HG02884 (cell line): ENCODE measurements at regions not wholly inside any gene's neighbourhood (a gene's known extent, or its start where the extent isn't known, plus 50 kb on each side); places are given as distances from the start of the nearest gene placed in this dataset.

ENCODE experiments used
- ATAC-seq: cut with Tn5 transposase; IDR thresholded peaks from one replicate; pipeline ENCODE4 v1.9.1; 2021; ENCODE audit warnings: mild to moderate bottlenecking, moderate library complexity; ENCODE audit not compliant: unreplicated experiment

DNA sequence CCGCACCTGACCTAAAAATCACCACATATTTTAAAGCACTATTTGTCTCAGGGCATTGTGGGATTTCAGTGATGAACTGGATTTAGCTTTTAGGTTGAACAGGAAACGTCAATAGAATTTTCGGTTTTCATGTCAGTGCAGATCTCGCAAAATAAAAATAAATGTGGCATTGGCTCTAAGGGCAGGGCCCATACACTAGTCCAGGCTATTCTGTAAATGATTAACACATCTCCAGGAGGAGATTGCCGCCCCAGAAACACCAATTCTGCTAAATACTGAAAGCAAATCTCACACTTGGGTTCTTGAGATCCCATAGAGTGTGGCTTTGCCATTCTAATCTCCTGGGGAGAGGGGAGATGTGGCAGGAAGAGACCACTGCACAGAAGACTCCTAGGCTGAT, 1494.0 kb upstream of the TMEM132C start:
- no peak for ATAC-seq

GRCh38 chr12:126773491-126773890, 1493.5 kb upstream of the TMEM132C start:
- ATAC-seq = no peak

GRCh38 chr12:126776026-126776655, 1490.8 kb upstream of the TMEM132C start:
- ATAC-seq = no peak

DNA sequence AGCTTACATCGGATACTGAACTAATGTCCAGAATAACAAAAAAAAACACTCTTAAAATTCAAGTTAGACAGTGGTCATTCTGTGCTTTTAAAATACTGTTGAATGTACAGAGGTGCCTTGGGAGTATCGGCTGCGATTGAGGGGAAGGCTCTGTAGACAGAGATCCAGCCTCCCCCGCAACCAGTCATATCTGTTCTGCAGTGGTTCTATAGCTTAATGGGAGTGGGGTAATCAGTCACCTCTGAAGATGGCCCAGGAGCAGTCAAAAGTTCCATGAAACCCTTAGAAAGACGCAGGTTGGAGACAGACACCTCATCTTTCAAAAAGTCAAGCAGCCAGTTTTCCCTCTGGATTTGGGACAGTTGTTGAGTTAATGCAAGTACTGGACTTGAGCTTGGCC, 1486.6 kb upstream of the TMEM132C start:
- no peak for ATAC-seq

GRCh38 chr12:126781593-126781992, 1485.4 kb upstream of the TMEM132C start:
- ATAC-seq = no peak

DNA sequence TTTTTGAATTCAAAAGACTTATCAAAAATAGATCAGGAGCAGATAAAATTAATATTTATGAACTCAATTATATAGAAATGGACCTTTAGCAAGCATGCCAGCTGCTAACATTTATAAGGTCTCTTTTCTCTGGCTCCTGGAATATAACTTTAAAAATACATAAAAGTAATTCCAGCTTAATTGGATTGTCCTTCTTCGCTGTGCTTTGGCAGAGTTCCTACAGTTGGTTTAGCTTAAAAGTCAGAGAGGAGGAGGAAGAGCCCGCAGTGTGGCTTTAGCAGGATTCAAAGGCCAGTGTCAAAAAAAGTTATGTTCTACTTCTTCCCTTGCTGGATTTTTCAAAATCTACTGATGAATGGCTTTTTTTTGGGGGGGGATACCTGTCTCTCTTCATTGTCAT, 1484.9 kb upstream of the TMEM132C start:
- no peak for ATAC-seq

GRCh38 chr12:126784328-126784921, 1482.5 kb upstream of the TMEM132C start:
- ATAC-seq = no peak

- ATAC-seq = no peak
Observed at GRCh38 chr12:126789963-126790362, 1477.0 kb upstream of the TMEM132C start.

GRCh38 chr12:126791122-126791521, 1475.8 kb upstream of the TMEM132C start:
- ATAC-seq = no peak

DNA sequence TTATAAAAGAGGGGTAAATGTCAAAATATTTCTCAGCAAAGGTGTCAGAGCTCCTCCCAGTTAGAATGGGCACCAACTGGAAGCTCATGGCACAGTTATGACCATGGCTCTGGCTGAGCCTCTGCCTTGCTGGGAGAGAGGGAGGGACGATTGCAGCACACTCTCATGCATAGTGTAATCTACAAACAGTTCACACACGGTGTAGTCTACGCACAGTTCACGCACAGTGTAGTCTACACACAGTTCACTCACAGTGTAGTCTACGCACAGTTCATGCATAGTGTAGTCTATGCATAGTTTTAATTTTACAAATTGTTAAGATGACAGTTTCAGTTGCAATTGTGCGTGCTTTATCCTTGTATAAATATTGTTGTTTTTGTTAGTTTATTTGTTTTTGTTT, 1474.6 kb upstream of the TMEM132C start:
- ATAC-seq = no peak

DNA sequence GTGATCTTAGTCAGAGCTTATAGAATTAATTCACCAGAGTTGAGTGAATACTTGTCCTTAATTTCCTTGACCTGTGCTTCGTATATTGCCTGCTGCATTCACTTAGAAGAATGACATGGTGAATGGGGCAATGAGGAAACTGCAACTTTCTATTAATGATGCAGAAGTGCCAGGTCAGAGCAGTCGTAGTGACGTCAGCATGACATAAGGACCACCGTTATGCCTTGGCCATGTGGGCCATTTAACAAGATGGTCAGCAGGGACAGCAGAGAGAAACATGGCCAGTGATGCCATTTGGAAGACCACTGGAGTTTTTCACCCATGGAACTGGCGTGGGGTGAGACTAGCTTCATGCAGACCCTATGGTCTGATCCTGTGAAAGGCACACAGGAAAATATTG, 1469.4 kb upstream of the TMEM132C start:
- no peak for ATAC-seq

- no peak for ATAC-seq
Observed at GRCh38 chr12:126798449-126798848, 1468.5 kb upstream of the TMEM132C start.

DNA sequence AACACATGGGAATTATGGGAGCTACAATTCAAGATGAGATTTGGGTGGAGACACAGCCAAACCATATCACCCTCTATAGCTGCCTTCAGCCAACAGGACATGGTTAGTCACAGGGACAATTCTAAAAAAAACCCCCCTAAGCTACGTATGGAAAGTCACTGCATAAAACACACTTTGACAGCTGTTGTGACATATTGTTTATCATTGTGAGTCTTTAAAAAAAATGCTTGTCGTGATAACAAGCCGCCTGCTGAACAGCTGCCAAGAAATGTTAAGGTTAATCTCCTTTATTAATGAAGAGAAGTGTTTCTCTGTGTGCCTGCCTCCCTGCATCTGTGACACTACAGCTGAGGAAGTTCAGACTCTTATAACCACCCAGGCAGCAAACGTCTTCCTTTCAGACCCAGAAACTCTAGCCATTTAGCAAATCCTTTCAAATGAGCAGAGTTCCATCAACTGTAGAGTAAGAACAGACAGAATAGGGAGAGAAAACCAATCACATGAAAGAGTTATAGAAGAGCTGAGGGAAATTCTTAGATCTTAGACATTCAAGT, 1459.6 kb upstream of the TMEM132C start:
- no peak for ATAC-seq

GRCh38 chr12:126811391-126811790, 1455.6 kb upstream of the TMEM132C start:
- ATAC-seq = no peak

- ATAC-seq = no peak
Observed at GRCh38 chr12:126819554-126819953, 1447.4 kb upstream of the TMEM132C start.

GRCh38 chr12:126830778-126831680, 1435.9 kb upstream of the TMEM132C start:
- no peak for ATAC-seq

DNA sequence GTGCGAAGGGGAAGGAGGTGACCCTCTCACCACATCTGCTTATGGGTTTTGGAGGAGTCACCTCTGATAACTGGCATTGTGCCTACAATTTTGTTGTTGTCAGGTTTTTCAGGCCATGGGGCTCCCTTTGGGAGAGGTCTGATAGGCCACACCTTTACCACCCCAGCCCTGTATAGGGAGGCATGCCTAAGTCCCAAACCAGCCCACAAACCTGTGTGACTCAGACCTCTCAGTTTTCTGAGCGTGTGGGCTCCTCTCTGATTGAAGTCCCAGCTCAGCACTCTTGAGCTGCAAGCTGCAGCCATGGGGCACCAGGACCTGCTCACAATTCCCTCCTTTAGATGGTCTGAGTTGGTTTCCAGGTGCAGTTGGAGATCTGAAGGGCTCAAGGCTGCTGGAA, 1429.3 kb upstream of the TMEM132C start:
- no peak for ATAC-seq

- ATAC-seq = no peak
Observed at GRCh38 chr12:126843915-126844669, 1422.9 kb upstream of the TMEM132C start.

DNA sequence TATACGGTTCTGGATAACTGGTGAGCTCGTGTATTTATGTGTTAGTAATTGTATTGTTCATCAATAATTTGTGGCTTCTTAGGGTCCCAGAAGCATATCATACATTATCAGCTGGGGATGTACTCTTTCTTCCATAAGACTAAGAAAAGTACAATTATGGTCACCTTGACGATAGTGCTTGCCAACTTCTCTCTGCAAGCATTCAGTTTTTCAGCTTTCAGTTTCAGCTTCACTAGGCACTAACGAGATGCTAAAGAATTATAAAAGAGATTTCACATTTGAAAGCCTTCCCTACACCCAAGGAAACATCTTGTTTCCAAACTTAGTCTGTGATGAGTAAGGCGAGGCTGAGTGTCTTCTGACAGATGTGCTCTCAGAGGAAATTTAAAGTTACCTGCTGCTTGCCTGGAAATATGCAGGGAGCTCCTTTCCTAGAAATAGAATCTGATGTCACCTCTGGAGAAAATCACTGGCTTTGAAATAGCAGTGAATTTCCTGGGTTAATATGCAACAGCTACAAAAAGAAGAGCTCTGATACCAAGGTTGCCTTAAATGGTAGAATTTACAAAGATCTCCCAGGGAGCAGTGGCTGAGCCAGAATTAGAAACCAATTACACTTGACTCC, 1419.9 kb upstream of the TMEM132C start:
- ATAC-seq = no peak

DNA sequence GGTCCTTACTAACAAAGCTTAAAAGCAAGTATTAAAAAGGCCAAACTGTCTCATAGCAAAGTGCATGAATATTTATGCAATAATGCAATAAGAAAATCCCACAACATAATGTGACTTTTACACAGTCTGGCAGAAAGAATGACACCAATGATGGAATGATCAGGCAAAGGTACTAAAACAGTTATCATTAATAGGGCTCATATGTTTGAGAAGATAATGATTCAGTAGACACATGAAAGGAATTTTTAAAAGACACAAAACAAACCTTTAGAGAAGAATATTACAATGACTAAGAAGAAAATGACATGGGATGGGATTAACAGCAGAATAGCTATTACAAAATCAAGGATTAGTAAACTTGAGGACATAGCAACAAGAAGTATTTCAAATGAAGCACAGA, 1411.2 kb upstream of the TMEM132C start:
- no peak for ATAC-seq
